ENCODE measurements at regions not wholly inside any gene's neighbourhood (a gene's known extent, or its start where the extent isn't known, plus 50 kb on each side); places are given as distances from the start of the nearest gene placed in this dataset.

DNA sequence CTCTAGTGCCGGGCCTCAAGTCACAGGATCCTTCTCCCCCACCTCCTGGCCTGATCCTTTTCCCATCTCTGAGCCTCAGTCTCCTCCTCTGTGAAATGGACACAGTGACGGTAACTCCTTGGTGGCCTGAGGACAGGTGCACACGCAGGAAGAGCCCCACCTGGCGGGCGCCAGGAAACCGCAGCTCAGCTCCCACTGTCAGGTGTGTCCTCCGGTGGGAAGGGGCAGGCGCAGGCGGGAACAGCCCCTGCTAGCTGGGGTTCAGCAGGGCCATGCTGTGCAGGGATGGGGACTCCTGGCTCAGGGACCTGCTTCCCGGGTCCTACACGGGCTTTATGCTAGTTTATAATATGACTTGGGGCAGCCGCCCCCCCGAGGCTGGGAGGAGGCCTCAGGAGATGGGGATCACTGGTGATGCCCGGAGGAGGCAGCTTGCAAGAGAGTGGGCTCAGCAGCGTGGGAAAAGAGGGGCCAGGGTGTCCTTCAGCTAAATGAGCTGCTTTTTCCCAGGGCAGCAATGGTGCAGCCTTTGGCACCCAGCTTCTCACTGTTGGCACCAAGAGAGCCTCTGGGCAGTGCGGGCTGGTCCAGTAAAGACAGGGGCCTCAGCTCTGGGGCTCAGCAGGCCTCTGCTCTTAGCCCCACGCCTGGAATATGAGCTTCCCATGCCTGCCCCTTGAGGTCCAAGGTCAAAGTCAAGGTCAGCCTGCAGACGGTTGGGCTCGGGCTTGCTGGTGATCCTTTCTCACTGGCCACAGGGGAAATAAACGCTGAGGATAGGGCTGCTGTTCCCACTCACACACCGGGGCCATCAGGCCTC is 68.0 kb upstream of the FAM20C start:
- no peaks in the 10 kb centered on the region for H3K9me3 ChIP-seq (ENCODE audit: insufficient read depth, low read length, severe bottlenecking)
- no peak for TF ChIP-seq CTCF (IDR thresholded peaks at IDR 0.05; ENCODE audit: borderline replicate concordance, extremely low read depth, low read length, poor library complexity, severe bottlenecking)
- TF ChIP-seq EZH2 (IDR thresholded peaks at IDR 0.05; ENCODE audit: borderline replicate concordance, low read depth, low read length, severe bottlenecking), result no peak
- H3K4me2 ChIP-seq (ENCODE audit: insufficient read depth, low read length), result no peak overlapping the region
- no peak for DNase-seq
- no peaks in the 10 kb centered on the region for H4K20me1 ChIP-seq (ENCODE audit: insufficient read depth, low read length)
- no peaks in the 10 kb centered on the region for H3K36me3 ChIP-seq (ENCODE audit: insufficient read depth, low read length)
- no peak for ATAC-seq (ENCODE audit: insufficient read depth, low read depth)
- no peak overlapping the region for H3K9ac ChIP-seq (ENCODE audit: low read depth, low read length)
- H3K4me1 ChIP-seq (ENCODE audit: insufficient read depth, low read length), result no peaks in the 10 kb centered on the region
- no peaks in the 10 kb centered on the region for H3K79me2 ChIP-seq (ENCODE audit: insufficient read depth, low read length)
- H3K4me3 ChIP-seq (ENCODE audit: low read depth in 1 of 2, low read length in 2 of 2), result no peak overlapping the region
- H2AFZ ChIP-seq (ENCODE audit: low read depth, low read length), result no peak overlapping the region
- no peak overlapping the region for H3K27ac ChIP-seq (ENCODE audit: low read length)
- H3K27me3 ChIP-seq (ENCODE audit: insufficient read depth, low read length, poor library complexity), result peaks cover 4% of the 10 kb centered on the region

GRCh38 chr7:125061-125475 is 67.3 kb upstream of the FAM20C start:
- no peak overlapping the region for H3K4me3 ChIP-seq (ENCODE audit: low read depth in 1 of 2, low read length in 2 of 2)
- H3K9ac ChIP-seq (ENCODE audit: low read depth, low read length), result no peak overlapping the region
- no peak for DNase-seq
- no peak overlapping the region for H3K27ac ChIP-seq (ENCODE audit: low read length)
- H3K4me2 ChIP-seq (ENCODE audit: insufficient read depth, low read length), result no peak overlapping the region
- H3K36me3 ChIP-seq (ENCODE audit: insufficient read depth, low read length), result no peaks in the 10 kb centered on the region
- no peaks in the 10 kb centered on the region for H4K20me1 ChIP-seq (ENCODE audit: insufficient read depth, low read length)
- no peak for ATAC-seq (ENCODE audit: insufficient read depth, low read depth)
- H3K27me3 ChIP-seq (ENCODE audit: insufficient read depth, low read length, poor library complexity), result peaks cover 4% of the 10 kb centered on the region
- TF ChIP-seq EZH2 (IDR thresholded peaks at IDR 0.05; ENCODE audit: borderline replicate concordance, low read depth, low read length, severe bottlenecking) (no peak), CTCF (IDR thresholded peaks at IDR 0.05; ENCODE audit: borderline replicate concordance, extremely low read depth, low read length, poor library complexity, severe bottlenecking) (no peak)
- H2AFZ ChIP-seq (ENCODE audit: low read depth, low read length), result no peak overlapping the region
- no peaks in the 10 kb centered on the region for H3K9me3 ChIP-seq (ENCODE audit: insufficient read depth, low read length, severe bottlenecking)
- no peaks in the 10 kb centered on the region for H3K4me1 ChIP-seq (ENCODE audit: insufficient read depth, low read length)
- H3K79me2 ChIP-seq (ENCODE audit: insufficient read depth, low read length), result no peaks in the 10 kb centered on the region

DNA sequence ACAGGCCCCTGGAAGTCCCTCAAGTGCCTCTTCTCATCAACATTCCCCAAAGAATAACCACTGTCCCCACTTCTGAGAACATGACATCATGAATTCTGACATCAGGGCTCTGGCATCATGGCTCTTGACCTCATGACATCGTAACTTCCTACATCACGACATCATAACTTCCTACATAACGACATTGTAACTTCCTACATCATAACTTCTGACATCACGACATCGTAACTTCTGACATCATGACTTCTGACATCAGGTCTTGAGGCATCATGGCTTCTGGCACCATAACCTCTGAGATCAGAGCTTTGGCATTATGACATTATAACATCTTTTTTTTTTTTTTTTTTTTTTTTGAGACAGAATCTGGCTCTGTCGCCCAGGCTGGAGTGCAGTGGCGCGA is 66.7 kb upstream of the FAM20C start:
- DNase-seq (no peak), ATAC-seq (ENCODE audit: insufficient read depth, low read depth) (no peak)
- Histone ChIP-seq H3K4me2 (ENCODE audit: insufficient read depth, low read length) (no peak overlapping the region), H2AFZ (ENCODE audit: low read depth, low read length) (no peak overlapping the region), H3K27me3 (ENCODE audit: insufficient read depth, low read length, poor library complexity) (peaks cover 4% of the 10 kb centered on the region), H4K20me1 (ENCODE audit: insufficient read depth, low read length) (no peaks in the 10 kb centered on the region), H3K4me1 (ENCODE audit: insufficient read depth, low read length) (no peaks in the 10 kb centered on the region), H3K4me3 (ENCODE audit: low read depth in 1 of 2, low read length in 2 of 2) (no peak overlapping the region), H3K27ac (ENCODE audit: low read length) (no peak overlapping the region), H3K79me2 (ENCODE audit: insufficient read depth, low read length) (no peaks in the 10 kb centered on the region), H3K36me3 (ENCODE audit: insufficient read depth, low read length) (no peaks in the 10 kb centered on the region), H3K9ac (ENCODE audit: low read depth, low read length) (no peak overlapping the region), H3K9me3 (ENCODE audit: insufficient read depth, low read length, severe bottlenecking) (no peaks in the 10 kb centered on the region)
- TF ChIP-seq EZH2 (IDR thresholded peaks at IDR 0.05; ENCODE audit: borderline replicate concordance, low read depth, low read length, severe bottlenecking), result no peak

GRCh38 chr7:126368-126767 is 66.0 kb upstream of the FAM20C start:
- no peaks in the 10 kb centered on the region for H3K79me2 ChIP-seq (ENCODE audit: insufficient read depth, low read length)
- no peak overlapping the region for H3K9ac ChIP-seq (ENCODE audit: low read depth, low read length)
- no peaks in the 10 kb centered on the region for H3K9me3 ChIP-seq (ENCODE audit: insufficient read depth, low read length, severe bottlenecking)
- H3K36me3 ChIP-seq (ENCODE audit: insufficient read depth, low read length), result no peaks in the 10 kb centered on the region
- no peak overlapping the region for H2AFZ ChIP-seq (ENCODE audit: low read depth, low read length)
- H3K27me3 ChIP-seq (ENCODE audit: insufficient read depth, low read length, poor library complexity), result peaks cover 4% of the 10 kb centered on the region
- TF ChIP-seq EZH2 (IDR thresholded peaks at IDR 0.05; ENCODE audit: borderline replicate concordance, low read depth, low read length, severe bottlenecking) (no peak), CTCF (IDR thresholded peaks at IDR 0.05; ENCODE audit: borderline replicate concordance, extremely low read depth, low read length, poor library complexity, severe bottlenecking) (no peak)
- H4K20me1 ChIP-seq (ENCODE audit: insufficient read depth, low read length), result no peaks in the 10 kb centered on the region
- H3K27ac ChIP-seq (ENCODE audit: low read length), result no peak overlapping the region
- DNase-seq (no peak), ATAC-seq (ENCODE audit: insufficient read depth, low read depth) (no peak)
- H3K4me3 ChIP-seq (ENCODE audit: low read depth in 1 of 2, low read length in 2 of 2), result no peak overlapping the region
- H3K4me1 ChIP-seq (ENCODE audit: insufficient read depth, low read length), result no peaks in the 10 kb centered on the region
- no peak overlapping the region for H3K4me2 ChIP-seq (ENCODE audit: insufficient read depth, low read length)
